ENCODE measurements at regions not wholly inside any gene's neighbourhood (a gene's known extent, or its start where the extent isn't known, plus 50 kb on each side); places are given as distances from the start of the nearest gene placed in this dataset.

DNA sequence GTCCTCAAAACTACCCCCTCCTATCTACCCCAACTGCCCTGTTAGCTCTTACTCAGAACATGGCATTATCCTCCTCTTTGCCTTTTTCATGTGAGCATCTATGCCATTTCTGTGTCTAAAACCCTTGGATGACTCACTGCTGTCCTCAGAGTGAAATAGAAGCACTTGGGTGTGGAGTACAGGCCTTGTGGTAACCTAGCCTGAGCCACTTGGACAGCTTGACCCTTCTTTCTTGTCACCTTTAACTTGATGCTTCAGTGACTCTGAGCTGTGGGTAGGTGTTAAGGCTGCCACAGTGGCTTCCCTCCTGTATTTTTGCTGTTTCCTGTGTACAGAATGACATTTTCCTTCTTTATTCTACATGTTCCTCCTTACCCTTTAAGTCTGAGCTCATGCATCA lies 391.4 kb downstream of the SH3GL2 start:
- no peak for DNase-seq

DNA sequence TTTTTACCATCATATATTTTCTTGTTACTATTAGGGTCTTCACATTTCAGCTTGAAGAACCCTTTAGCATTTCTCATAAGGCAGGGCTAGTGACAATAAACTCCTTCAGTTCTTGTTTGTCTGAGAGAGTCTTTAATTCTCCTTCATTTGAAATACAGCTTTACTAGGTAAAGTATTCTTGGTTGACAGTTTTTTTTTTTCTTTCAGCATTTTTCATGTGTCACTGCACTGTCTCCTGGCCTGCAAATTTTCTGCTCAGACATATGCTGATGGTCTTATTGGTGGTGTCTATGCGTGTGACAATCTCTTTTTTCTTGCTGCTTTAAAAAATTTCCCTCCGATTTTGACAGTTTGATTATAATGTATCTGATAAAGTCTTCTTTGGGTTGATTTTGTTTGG lies 399.9 kb downstream of the SH3GL2 start:
- DNase-seq = no peak

DNA sequence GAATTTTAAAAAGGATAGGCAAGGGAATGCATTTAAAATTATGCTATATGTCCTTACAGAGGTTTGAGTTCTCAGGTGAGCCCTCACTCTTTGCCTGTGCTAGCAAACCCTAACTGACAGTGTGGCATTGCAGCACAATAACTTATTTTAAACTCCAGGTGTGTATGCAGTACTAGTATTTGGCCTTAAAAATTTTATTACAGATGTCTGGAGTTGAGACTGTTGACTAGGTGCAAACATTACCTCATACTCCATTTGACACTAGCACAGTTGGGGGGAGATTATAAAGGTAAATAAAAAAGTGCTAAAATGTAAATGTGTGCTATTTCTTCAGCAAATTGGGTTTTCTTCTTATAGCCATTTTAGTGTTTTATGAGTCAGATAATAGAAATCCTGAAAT lies 407.7 kb downstream of the SH3GL2 start:
- no peak for DNase-seq

DNA sequence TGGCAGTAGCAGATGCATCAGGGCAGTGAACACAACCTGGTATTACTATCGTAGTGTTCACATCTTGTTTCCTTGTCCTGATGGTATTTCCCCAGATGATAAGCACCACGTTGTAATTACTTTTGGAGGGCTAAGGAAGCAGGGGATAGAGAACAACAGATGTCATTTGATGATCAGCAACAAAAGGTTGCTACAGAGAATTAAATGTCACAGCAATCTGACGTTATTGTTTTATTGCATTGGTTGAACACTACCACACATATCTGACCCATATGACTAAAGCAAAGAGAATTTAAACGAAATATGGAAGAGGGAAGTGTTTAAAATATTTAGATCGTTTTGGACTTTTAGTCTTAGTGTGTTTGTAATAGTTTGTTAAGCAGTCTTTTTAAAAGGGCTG lies 408.3 kb downstream of the SH3GL2 start:
- no peak for DNase-seq

DNA sequence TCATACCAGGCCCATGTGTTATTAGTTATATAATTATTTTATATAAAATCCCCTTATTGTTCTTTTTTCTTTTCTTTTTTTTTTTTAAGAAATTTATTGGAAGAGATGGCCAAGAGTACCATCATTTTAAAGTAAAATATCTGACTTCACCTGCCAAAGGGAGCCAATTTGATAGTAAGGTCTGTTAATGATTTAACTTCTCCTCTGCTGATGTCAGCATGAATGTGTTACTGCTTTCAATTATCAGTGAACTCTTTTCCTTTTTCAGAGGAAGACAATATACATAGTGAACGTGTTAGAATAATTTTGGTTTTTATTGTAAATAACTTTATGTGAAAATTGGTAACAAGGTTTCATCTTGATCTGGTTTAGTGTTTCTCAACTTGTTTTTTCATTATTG lies 409.6 kb downstream of the SH3GL2 start:
- no peak for DNase-seq

DNA sequence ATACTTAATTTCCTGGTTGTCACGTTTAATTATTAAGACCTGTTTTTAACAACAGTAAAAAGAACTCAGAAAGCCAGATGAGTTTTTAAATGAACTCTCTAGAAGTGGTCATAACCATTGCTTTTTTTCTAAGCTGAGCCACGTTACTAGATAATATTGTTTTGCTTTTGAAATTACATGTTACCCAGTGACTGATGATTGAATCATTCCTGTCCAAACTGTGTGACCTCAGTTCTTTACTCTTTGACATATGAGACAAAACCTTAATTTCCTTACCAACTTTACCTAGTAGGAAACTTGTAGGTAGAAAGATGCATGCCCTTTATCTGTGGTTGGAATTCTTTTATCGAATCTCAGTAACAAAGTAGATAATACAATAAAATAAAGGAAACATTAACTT lies 411.7 kb downstream of the SH3GL2 start:
- no peak for DNase-seq

DNA sequence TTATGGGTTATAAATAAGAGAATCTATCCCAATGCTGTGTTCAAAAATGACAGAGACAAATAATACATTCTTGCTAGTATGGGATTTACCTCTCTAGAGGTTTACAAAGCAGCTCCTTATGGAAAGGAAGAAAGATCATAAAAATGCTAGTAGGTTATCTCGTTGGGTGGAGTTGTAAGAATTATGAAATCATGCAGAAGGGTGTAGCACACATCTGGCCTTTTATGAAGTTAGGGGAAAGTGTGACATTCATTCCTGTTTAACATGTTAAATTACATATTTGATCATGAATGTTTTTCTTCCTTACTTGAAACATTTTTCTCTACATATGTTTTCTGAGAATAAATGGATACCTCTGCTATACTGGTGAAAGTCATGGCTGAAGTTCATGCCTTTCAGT lies 414.2 kb downstream of the SH3GL2 start:
- DNase-seq = no peak

DNA sequence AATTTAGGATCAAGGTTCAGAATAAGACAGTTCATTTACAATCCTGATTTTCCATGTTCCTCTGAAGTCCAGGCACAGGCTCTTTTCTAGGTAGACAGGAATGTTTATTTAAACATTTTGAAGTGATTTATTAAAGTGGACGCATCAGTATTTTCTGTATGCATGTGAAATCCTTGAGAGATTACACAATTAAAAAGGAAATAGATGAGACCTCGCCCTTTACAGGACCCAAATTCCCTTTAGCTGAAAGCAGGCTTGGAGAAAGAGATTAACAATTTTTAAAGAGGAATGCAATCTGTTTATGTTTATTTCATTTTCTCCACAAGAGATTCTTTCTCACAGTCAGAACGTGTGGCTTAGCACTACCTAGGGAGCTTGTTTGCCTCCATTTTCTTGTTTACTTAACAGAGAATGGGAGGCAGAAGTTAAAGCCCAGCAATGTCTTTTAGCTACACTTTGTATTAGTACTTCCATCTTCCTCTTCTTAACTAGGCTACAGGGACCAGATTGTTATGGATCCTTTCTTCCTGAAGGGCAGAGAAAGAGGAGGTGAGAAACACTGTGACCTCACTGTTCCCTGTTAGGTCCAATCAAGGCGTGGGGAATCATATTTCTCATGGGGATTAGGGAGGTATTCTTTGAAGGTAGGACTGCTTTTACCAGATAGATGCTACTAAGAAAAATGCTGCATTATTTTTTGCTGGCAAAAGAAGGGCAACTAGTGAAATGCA lies 416.0 kb downstream of the SH3GL2 start:
- DNase-seq = no peak

DNA sequence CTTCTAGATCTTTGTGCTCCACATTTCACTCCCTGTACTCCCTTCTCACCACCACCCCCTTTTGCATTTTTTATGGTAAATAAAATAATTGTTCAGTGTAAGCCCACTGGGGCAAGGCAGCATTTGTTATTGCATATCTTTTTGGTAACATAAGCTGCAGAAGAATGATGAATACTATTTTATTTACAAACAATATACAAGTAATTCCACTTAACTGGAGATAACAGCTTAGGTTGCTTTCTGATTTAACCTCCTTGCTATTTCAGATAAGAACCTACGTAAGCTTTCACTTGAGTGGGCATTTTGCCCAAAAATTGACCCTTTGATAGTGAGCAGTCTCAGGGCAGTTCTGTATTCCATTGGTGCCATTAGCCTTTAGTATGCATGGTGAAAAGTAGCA lies 417.9 kb downstream of the SH3GL2 start:
- DNase-seq = no peak

DNA sequence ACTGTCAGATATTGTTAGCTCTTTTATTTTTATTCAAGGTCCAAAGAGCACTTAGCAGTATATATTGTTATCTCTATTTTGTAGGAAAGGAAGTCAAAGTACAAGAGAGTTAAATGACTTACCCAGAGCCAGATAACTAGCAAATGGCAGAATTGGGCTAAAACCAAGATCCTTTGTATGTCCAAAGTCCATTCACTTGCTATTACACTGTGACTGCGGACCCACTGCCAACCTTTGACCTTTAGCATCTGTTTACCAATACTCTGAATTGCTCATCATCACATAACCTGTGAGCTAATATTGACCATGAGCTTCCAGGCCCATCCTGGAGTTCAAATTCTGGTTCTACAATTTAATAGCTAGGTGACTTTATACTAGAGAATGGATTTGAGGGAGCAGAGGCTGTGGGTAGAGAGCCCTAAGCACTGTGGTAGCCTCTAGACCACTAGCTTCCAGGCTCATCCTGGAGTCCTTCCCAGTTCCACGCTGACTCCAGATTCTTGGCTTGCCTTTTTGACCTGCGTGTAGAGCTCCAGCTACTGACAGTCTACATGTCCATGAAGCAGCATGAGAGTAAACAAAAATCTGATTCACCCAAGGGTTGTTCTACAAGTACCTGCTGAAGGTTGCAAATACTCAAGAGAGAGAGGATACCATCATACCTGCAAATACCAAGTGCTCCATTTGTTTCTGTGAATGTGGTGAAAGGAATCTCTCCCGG lies 424.0 kb downstream of the SH3GL2 start:
- DNase-seq = no peak

DNA sequence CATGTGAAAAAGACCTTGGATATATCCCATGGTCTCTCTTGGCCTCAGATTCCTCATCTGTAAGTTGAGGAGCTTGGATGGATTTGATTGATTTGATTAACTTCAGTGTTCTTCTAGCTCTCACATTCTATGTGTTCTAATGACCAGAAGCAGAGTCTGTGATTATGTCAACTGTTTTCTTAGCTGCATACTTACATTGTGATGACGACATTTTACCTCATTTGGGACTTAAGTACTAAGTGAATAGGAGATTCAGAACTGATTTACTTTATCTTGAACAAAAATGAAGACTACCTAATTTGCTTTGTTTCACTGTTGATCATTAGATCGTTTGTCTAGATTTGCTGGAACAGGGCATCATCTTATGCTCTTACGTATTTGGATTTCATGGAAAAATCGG lies 427.7 kb downstream of the SH3GL2 start:
- no peak for DNase-seq

DNA sequence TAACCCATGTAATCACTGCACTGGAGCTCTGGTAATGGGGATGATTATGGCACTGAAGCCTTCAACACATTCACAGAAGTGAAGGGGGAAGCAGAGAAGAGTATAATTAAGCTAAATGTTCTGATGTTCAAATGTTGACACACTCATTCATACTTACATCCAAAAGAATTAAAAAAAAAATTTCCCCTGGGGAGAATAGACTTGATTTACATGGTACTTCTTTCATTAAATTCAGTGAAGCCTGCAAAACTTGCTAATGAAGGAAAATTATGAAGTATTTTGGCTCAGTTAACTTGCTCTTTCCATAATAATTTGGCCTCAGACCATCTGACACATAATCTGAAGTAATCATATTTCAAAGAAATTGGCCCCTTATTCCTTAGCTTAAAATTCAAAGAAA lies 428.8 kb downstream of the SH3GL2 start:
- DNase-seq = no peak

DNA sequence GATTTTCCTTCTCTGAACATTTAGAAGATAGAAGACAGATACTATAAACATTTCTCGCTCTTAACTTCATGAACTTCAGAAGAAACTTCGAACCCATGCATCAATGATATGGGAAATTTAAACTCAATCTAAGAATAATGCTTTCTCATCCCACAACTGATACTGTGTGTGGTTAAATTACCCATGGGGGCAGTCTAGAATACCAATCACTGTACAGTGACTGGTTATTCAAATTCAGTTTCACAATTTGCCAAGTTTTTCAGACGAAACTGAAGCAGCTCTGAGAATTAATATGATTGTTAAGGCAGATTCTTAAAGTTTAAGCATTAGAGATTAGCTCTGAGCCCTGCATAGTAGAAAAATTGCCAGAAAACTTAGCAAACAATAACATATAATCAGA lies 431.0 kb downstream of the SH3GL2 start:
- no peak for DNase-seq

DNA sequence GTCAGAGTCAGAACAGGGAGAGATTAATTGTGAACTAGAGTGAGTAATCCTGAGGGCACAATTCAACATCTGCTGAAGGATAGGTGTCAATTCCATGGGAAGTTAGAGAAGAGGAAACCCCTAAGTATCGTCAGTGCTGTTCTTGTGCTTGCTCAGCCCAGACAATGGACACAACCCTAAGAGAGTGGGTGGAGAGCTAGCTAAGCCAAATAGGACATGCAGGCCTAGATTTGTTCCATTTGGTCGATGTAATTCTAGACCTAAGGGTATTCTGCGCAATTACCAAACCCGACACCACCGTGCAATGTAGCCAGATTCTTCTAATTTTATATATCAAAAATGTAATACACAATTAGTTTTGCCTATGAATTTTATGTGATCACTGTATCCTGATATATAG lies 431.6 kb downstream of the SH3GL2 start:
- DNase-seq = no peak

DNA sequence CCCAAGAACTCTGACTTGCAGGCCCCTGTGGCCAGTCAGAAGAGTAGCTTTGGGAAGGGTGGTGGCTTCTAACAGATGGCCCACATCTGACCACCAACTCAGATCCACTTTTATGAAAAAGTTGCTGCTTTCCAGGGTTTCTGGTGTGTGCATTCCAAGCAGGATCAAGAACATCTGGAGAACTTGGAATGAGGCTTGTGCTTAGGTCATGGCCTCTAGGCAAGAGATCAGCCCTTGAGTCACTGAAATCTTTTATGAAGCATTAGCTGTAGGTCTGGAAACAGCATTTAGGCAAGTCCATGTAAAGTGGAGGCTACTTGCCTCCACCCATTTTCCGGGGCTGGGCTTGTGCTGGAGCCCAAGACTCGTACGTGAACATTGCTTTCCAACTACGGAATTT lies 433.3 kb downstream of the SH3GL2 start:
- DNase-seq = no peak

DNA sequence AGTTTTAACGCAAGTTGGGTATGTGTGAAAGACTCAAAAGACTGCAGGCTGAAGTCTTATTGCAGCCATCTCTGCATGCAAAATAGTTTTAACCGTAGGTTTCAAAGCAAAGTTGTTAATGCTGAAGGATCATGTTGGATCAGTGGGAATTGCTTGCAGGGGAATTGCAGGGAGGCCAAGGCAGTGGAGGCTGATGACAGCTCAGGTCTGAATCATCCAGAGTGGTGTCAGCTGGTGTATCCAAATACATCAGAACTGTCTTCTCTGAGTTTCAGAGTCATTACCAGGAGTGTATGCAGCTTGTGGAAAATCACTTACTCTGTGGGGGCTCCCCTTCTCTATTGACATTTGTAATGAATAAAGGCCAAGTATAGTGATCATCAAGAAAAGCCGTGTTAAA lies 435.7 kb downstream of the SH3GL2 start:
- no peak for DNase-seq

DNA sequence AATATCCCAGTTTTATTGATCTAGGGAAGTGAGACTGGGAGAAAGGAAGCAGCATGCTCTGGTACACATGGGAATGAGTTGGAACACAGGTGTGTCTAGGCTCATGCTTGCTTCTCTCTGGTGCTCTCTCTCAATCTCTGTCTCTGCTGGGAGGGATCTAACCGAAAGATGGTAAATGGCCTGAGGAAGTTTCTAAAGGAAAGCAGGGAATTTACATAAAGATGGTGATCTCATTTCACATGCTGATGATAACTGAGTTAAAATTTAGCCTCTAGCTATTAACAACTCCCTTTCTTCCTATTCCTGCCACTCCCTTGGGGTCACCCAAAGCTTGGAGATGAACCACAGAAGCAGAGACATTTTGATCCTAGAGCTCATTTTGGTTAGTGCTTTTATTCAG lies 436.2 kb downstream of the SH3GL2 start:
- DNase-seq = no peak

DNA sequence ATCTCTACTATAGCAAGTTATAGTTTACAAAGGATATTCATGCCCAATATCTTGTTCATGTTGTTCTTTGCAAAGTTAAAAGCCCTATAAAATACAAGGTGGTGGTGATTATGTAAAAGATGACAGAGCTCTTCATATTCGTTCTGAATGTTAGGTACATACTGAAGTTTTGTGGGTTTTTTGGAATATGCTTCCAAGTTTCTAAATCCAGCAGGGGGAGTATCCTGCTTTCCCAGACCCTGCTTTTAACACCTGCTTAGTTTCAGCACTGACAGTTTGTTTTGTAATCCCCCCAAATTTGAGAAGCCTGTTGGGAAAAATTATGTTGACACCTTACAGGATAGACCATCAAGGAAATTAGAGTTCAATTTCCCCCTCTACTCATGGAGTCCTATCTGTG lies 438.3 kb downstream of the SH3GL2 start:
- DNase-seq = no peak

DNA sequence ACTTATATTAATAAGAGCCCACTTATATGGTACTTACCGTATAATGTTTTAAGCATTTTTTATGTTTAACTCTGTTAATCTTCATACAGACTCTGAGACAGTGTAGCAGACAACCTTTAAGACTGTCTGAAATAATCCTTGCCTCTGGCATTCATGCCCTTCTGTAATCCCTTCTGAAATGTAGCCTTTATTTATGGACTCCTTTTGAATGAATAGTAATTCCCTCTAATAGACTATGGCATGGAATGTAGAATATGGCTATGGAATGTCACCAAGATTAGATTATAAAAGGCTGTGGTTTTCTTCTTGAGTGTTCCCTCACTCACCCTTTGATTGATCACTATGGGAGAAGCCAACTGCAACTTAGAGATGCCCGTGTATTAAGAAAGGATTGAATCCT lies 439.4 kb downstream of the SH3GL2 start:
- no peak for DNase-seq

DNA sequence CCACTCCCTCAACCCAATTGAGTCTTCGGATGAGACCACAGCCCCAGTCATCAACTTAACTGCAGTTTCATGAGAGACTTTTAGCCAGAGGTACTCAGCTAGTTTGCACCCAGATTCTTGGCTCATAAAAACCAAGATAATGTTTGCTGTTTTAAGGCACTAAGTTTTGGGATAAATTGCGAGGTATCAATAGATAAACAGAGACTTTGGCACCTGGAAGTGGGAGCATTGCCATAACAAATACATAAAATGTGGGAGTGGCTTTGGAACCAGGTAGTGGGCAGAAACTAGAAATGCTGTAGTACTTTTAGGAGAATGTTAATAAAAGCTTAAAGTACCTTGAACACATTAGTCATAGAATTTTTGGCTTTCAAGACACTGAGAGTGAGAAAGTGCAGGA lies 439.8 kb downstream of the SH3GL2 start:
- DNase-seq = no peak

DNA sequence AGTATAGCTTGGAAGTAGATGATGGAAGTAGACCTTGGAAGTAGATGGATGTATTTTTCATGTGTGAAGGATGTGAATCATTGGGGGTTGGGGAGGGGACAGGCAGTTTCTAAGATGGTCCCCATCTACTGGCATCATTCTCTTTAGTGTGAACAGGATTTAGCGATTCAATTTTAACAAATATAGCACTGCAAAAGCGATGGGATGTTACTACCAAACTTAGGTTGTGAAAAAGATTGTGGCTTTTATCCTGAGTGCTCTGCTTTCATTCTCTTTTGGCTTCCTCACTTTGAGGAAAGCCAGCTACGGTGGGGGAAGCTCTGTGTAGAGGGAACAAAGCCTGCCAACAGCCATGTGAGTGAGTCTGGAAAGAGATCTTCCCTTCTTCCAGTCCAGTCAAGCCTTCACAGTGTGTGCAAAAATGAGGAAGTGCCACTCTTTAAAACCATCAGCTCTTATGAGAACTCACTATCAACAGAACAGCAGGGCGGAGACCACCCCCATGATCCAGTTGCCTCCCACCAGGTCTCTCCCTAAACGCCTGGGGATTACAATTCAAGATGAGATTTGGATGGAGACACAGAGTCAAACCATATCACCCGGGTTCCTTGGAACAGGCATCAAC lies 441.4 kb downstream of the SH3GL2 start:
- DNase-seq = no peak

DNA sequence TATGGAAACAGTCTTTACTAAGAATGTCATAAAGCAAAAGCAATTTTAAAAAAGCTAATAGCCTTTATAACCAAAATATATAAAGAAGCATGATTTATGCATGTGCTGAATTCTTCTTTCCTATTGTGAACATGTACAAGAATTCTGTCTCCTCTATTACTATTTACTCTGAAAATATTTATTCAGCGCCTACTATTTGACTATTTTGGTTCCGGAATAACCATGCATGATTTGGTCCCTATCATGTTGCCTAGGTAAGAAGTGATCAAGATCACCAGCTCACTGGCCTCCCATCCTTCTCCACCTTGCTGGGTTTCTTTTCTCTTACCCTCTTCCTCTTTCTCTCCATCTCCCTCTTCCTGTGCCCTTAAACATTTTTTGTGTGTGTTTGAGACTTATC lies 443.8 kb downstream of the SH3GL2 start:
- no peak for DNase-seq

DNA sequence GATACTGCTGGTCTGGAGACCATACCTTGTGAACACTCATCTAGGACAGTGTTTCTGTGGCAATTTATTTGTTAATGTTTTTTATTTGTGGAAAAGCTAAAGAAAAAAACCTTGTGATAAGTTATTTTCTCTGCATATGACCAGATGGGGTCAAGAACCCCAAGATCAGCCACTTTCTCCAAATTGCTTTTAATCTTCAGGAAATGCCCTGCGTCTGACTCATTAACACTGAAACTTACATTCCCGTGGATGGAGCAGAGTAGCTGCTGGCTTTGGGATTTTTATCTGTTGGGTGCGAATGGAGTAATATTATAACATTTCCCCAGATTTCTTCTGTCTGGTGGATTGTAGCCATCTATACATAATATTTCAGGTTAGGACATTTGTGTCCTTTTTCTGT lies 444.5 kb downstream of the SH3GL2 start:
- DNase-seq = no peak

DNA sequence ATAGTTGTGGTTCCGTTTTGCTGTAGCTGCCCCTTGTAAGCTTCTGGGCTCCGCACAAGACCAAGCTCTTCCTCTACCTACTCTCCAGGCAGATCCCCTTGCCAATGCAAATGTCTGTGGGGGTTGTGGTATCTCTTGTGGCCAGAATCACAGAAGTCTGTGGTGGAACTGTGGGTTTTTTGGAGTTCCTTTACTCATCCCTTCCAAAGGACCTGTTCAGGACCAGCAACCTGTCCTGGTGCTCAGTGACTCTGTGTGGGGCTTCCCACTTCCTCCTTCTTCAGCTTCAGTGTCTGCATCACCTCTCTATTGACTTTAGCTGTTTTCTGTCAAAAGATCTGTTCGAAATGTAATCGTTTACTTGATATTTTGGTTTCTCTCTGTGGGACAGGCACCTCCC lies 441.3 kb upstream of the ADAMTSL1 start:
- DNase-seq = no peak

Data from right lung (tissue), 2 donors.